ENCODE measurements at regions not wholly inside any gene's neighbourhood (a gene's known extent, or its start where the extent isn't known, plus 50 kb on each side); places are given as distances from the start of the nearest gene placed in this dataset.

GRCh38 chr1:184326278-184326677, 60.6 kb upstream of the C1orf21 start:
- WGBS, 4 donors = 88 to 93% (median 92%) methylated on average over 6 of the region's 6 CpGs
- H3K4me3 ChIP-seq = no peak overlapping the region
- no peaks in the 10 kb centered on the region for H3K27me3 ChIP-seq
- intact Hi-C loops (cut with DNase I) = no loop called here
- H3K27ac ChIP-seq = no peak overlapping the region
- H3K9me3 ChIP-seq (replicated peaks in 1 of 3) = no peaks in the 10 kb centered on the region
- peaks cover 0 to 4% of the 10 kb centered on the region in 2 donors for H3K4me1 ChIP-seq (replicated peaks in 1 of 2)
- TF ChIP-seq CTCF (IDR thresholded peaks at IDR 0.05) = no peak
- TF ChIP-seq POLR2A (IDR thresholded peaks at IDR 0.05) = no peak
- no peak for DNase-seq
- no peaks in the 10 kb centered on the region for H3K36me3 ChIP-seq (replicated peaks in 1 of 2)

- H3K9me3 ChIP-seq (replicated peaks in 1 of 3) = no peaks in the 10 kb centered on the region
- no peak overlapping the region for H3K4me3 ChIP-seq
- WGBS, 4 donors = 72 to 79% (median 74%) methylated on average over 7 of the region's 7 CpGs
- TF ChIP-seq POLR2A (IDR thresholded peaks at IDR 0.05) (no peak), CTCF (IDR thresholded peaks at IDR 0.05) (no peak)
- no peaks in the 10 kb centered on the region for H3K27me3 ChIP-seq
- peaks cover 0 to 4% of the 10 kb centered on the region in 2 donors for H3K4me1 ChIP-seq (replicated peaks in 1 of 2)
- no peak for DNase-seq
- H3K27ac ChIP-seq = no peak overlapping the region
- H3K36me3 ChIP-seq (replicated peaks in 1 of 2) = no peaks in the 10 kb centered on the region
- intact Hi-C loops (cut with DNase I) = no loop called here
These were observed 57.4 kb upstream of the C1orf21 start for GRCh38 chr1:184329245-184329953.

- Histone ChIP-seq H3K27ac (peak overlapping the region in 1 of 5 donors; percentile 25), H3K4me1 (replicated peaks in 1 of 2) (peaks cover 0 to 4% of the 10 kb centered on the region in 2 donors)
These were observed 56.6 kb upstream of the C1orf21 start for GRCh38 chr1:184329962-184330868.

More at GRCh38 chr1:184329962-184330868, 56.6 kb upstream of the C1orf21 start:
- peak in 6 of 7 donors; percentile 15 to 61 (median 25) for DNase-seq
- H3K27me3 ChIP-seq = no peaks in the 10 kb centered on the region
- H3K9me3 ChIP-seq (replicated peaks in 1 of 3) = no peaks in the 10 kb centered on the region
- TF ChIP-seq POLR2A (IDR thresholded peaks at IDR 0.05) (no peak), CTCF (IDR thresholded peaks at IDR 0.05) (no peak)
- H3K36me3 ChIP-seq (replicated peaks in 1 of 2) = no peaks in the 10 kb centered on the region
- 52 to 68% (median 62%) methylated on average over 7 of the region's 7 CpGs for WGBS, 4 donors
- H3K4me3 ChIP-seq = no peak overlapping the region
- intact Hi-C loops (cut with DNase I) = no loop called here
